ENCODE measurements at regions not wholly inside any gene's neighbourhood (a gene's known extent, or its start where the extent isn't known, plus 50 kb on each side); places are given as distances from the start of the nearest gene placed in this dataset.

DNA sequence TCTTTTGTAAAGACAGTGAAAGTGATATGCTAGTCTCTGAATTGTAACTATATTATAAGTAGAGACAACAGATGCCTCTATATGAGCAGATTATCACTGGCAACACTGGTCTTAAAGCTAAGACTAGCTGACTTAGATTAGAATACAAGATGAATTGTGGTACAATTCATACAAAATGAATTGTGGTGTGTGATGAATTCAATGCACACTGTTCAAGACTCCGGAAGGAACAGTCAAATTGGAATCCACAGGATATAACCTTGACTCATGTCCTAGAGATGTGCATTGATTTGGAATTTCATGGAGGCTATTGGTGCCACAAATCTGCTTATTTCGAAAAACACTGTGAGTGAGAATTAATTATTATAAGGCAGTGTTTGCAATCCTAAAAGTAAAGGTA, 701.8 kb downstream of the PCDH7 start:
- no peak for ATAC-seq

DNA sequence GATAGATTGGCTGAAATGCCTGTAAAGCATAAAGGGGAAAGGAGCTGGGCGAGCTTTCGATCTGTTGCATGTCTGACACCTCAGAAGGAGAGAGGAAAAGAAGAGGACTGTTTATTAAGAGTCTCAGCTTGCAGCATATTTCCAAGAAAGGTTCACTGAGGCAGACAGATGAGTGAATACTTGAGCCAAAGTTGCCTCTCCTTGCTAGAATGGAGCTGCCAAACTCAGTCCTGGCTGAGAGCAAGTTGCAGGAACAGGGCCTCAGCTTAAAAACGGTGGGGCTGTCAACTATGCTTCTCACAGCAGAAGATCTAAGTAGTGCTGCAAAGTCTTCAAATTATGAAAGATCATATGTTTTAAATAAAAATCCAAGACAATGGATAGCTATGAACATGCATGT, 707.5 kb downstream of the PCDH7 start:
- ATAC-seq: no peak

More for the DNA sequence above, 701.8 kb downstream of the PCDH7 start:
- TF ChIP-seq TOX (CRISPR knock-in tag; IDR thresholded peaks at IDR 0.05; ENCODE audit: borderline replicate concordance): no peak
- TF ChIP-seq, protein P1, sequence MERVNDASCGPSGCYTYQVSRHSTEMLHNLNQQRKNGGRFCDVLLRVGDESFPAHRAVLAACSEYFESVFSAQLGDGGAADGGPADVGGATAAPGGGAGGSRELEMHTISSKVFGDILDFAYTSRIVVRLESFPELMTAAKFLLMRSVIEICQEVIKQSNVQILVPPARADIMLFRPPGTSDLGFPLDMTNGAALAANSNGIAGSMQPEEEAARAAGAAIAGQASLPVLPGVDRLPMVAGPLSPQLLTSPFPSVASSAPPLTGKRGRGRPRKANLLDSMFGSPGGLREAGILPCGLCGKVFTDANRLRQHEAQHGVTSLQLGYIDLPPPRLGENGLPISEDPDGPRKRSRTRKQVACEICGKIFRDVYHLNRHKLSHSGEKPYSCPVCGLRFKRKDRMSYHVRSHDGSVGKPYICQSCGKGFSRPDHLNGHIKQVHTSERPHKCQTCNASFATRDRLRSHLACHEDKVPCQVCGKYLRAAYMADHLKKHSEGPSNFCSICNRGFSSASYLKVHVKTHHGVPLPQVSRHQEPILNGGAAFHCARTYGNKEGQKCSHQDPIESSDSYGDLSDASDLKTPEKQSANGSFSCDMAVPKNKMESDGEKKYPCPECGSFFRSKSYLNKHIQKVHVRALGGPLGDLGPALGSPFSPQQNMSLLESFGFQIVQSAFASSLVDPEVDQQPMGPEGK (CRISPR knock-in tag; IDR thresholded peaks at IDR 0.05; ENCODE audit: borderline replicate concordance): no peak
- TF ChIP-seq ZFP3 (CRISPR knock-in tag; IDR thresholded peaks at IDR 0.05): no peak
- TF ChIP-seq SNAI2 (CRISPR knock-in tag; IDR thresholded peaks at IDR 0.05): no peak
- no peak for TF ChIP-seq RARB (CRISPR knock-in tag; IDR thresholded peaks at IDR 0.05)
- no peak for TF ChIP-seq ZNF70 (CRISPR knock-in tag; IDR thresholded peaks at IDR 0.05)
- no peak for TF ChIP-seq ZNF8 (CRISPR knock-in tag; IDR thresholded peaks at IDR 0.05)
- no peak for TF ChIP-seq GLIS3 (CRISPR knock-in tag; IDR thresholded peaks at IDR 0.05)
- TF ChIP-seq, protein P2, sequence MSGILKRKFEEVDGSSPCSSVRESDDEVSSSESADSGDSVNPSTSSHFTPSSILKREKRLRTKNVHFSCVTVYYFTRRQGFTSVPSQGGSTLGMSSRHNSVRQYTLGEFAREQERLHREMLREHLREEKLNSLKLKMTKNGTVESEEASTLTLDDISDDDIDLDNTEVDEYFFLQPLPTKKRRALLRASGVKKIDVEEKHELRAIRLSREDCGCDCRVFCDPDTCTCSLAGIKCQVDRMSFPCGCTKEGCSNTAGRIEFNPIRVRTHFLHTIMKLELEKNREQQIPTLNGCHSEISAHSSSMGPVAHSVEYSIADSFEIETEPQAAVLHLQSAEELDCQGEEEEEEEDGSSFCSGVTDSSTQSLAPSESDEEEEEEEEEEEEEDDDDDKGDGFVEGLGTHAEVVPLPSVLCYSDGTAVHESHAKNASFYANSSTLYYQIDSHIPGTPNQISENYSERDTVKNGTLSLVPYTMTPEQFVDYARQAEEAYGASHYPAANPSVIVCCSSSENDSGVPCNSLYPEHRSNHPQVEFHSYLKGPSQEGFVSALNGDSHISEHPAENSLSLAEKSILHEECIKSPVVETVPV (CRISPR knock-in tag; IDR thresholded peaks at IDR 0.05): no peak
- no peak for TF ChIP-seq ZNF565 (CRISPR knock-in tag; conservative IDR thresholded peaks at IDR 0.05; ENCODE audit: low read depth)

DNA sequence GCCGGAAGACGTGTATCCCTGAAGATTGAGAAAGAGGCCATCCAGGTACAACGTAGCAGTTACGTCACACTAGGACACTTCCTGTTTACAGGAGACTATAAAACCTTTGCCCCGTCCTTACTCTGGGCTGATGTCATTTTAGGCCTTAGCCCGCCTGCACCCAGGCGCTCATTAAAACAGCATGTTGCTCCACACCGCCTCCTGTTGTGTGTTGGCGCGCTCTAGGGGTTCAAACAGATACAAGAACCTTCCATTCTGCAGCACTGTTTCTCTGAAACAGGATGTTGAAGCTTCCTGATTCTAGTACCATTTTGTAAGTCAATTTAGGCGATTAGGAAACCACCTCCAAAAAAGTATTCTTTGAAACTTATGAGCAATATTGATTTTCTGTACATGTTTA, 722.1 kb downstream of the PCDH7 start:
- no peak for ATAC-seq
- TF ChIP-seq ISL1 (CRISPR knock-in tag; IDR thresholded peaks at IDR 0.05) (no peak), GLIS3 (CRISPR knock-in tag; IDR thresholded peaks at IDR 0.05) (no peak), CSDC2 (CRISPR knock-in tag; IDR thresholded peaks at IDR 0.05) (no peak), ESRRG (CRISPR knock-in tag; IDR thresholded peaks at IDR 0.05) (no peak), ZFP30 (CRISPR knock-in tag; IDR thresholded peaks at IDR 0.05) (no peak)
- TF ChIP-seq, protein P3, sequence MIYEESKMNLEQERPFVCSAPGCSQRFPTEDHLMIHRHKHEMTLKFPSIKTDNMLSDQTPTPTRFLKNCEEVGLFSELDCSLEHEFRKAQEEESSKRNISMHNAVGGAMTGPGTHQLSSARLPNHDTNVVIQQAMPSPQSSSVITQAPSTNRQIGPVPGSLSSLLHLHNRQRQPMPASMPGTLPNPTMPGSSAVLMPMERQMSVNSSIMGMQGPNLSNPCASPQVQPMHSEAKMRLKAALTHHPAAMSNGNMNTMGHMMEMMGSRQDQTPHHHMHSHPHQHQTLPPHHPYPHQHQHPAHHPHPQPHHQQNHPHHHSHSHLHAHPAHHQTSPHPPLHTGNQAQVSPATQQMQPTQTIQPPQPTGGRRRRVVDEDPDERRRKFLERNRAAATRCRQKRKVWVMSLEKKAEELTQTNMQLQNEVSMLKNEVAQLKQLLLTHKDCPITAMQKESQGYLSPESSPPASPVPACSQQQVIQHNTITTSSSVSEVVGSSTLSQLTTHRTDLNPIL (CRISPR knock-in tag; IDR thresholded peaks at IDR 0.05; ENCODE audit: low read depth): no peak

More for the DNA sequence above, 707.5 kb downstream of the PCDH7 start:
- TF ChIP-seq CSDC2 (CRISPR knock-in tag; IDR thresholded peaks at IDR 0.05): no peak
- TF ChIP-seq, protein P2 (CRISPR knock-in tag; IDR thresholded peaks at IDR 0.05): no peak
- no peak for TF ChIP-seq ZNF565 (CRISPR knock-in tag; conservative IDR thresholded peaks at IDR 0.05; ENCODE audit: low read depth)
- no peak for TF ChIP-seq ZFP30 (CRISPR knock-in tag; IDR thresholded peaks at IDR 0.05)
- TF ChIP-seq, protein P4, sequence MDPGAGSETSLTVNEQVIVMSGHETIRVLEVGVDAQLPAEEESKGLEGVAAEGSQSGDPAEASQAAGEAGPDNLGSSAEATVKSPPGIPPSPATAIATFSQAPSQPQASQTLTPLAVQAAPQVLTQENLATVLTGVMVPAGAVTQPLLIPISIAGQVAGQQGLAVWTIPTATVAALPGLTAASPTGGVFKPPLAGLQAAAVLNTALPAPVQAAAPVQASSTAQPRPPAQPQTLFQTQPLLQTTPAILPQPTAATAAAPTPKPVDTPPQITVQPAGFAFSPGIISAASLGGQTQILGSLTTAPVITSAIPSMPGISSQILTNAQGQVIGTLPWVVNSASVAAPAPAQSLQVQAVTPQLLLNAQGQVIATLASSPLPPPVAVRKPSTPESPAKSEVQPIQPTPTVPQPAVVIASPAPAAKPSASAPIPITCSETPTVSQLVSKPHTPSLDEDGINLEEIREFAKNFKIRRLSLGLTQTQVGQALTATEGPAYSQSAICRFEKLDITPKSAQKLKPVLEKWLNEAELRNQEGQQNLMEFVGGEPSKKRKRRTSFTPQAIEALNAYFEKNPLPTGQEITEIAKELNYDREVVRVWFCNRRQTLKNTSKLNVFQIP (CRISPR knock-in tag; IDR thresholded peaks at IDR 0.05; ENCODE audit: borderline replicate concordance, low read depth): no peak
- no peak for TF ChIP-seq ZNF70 (CRISPR knock-in tag; IDR thresholded peaks at IDR 0.05)
- no peak for TF ChIP-seq TCF4 (CRISPR knock-in tag; IDR thresholded peaks at IDR 0.05; ENCODE audit: borderline replicate concordance)
- no peak for TF ChIP-seq BACH2 (CRISPR knock-in tag; IDR thresholded peaks at IDR 0.05; ENCODE audit: borderline replicate concordance)
- TF ChIP-seq ESRRG (CRISPR knock-in tag; IDR thresholded peaks at IDR 0.05): no peak
- no peak for TF ChIP-seq GLIS3 (CRISPR knock-in tag; IDR thresholded peaks at IDR 0.05)
- TF ChIP-seq RARB (CRISPR knock-in tag; IDR thresholded peaks at IDR 0.05): no peak
- TF ChIP-seq, protein P3 (CRISPR knock-in tag; IDR thresholded peaks at IDR 0.05; ENCODE audit: low read depth): no peak
- no peak for TF ChIP-seq TOX (CRISPR knock-in tag; IDR thresholded peaks at IDR 0.05; ENCODE audit: borderline replicate concordance)
- TF ChIP-seq, protein P1 (CRISPR knock-in tag; IDR thresholded peaks at IDR 0.05; ENCODE audit: borderline replicate concordance): no peak

All from SK-N-SH treated with all-trans-retinoic acid at 6 μM for 48 hours (cell line).